SJSA1 (cell line): ENCODE measurements at regions not wholly inside any gene's neighbourhood (a gene's known extent, or its start where the extent isn't known, plus 50 kb on each side); places are given as distances from the start of the nearest gene placed in this dataset.
A peak's percentile ranks its signal among the peaks of the same experiment; 100 is the strongest.
"Not testable (repeated sequence)": the region's sequence is repeated elsewhere in the genome, so short reads cannot be mapped to it uniquely, and the experiment has no call there.

ENCODE experiments used
- DNase-seq, 2 experiments: peaks; one replicate each; pipeline ENCODE4 v3.0.0-alpha.2; 2015 to 2020; ENCODE audit warnings: low spot score in 2 of 2, low read depth in 1 of 2
- H3K27ac ChIP-seq: fragments of 250-450 bp; sonication (Bioruptor Pico); 2 replicates; pipeline ENCODE4 v1.5.1; 2020; ENCODE audit warnings: mild to moderate bottlenecking, moderate library complexity
- H3K27me3 ChIP-seq: fragments of 250-450 bp; sonication (Bioruptor Pico); replicated peaks from 2 replicates; pipeline ENCODE4 v1.5.1; 2020; ENCODE audit warnings: mild to moderate bottlenecking, moderate library complexity
- H3K36me3 ChIP-seq: fragments of 250-450 bp; sonication (Bioruptor Pico); 2 replicates; pipeline ENCODE4 v1.5.1; 2020; ENCODE audit warnings: mild to moderate bottlenecking
- H3K4me1 ChIP-seq: fragments of 250-450 bp; sonication (Bioruptor Pico); replicated peaks from 2 replicates; pipeline ENCODE4 v1.6.1; 2021; ENCODE audit warnings: mild to moderate bottlenecking
- H3K4me3 ChIP-seq: fragments of 250-450 bp; sonication (Bioruptor Pico); 2 replicates; pipeline ENCODE4 v1.5.1; 2020; ENCODE audit warnings: mild to moderate bottlenecking
- H3K9me3 ChIP-seq: fragments of 250-450 bp; sonication (Bioruptor Pico); replicated peaks from 2 replicates; pipeline ENCODE4 v1.5.1; 2020; ENCODE audit warnings: mild to moderate bottlenecking

- not testable (repeated sequence) for H3K36me3 ChIP-seq, H3K27me3 ChIP-seq, DNase-seq, H3K4me3 ChIP-seq, H3K4me1 ChIP-seq, H3K9me3 ChIP-seq, H3K27ac ChIP-seq
Measured at GRCh38 chr1:14291182-14291581, 307.3 kb upstream of the KAZN start.

GRCh38 chr1:14292520-14292919 lies 306.0 kb upstream of the KAZN start:
- no peaks in the 10 kb centered on the region for H3K4me1 ChIP-seq
- no peaks in the 10 kb centered on the region for H3K27me3 ChIP-seq
- DNase-seq = no peak
- H3K9me3 ChIP-seq = no peaks in the 10 kb centered on the region
- no peak overlapping the region for H3K27ac ChIP-seq
- no peaks in the 10 kb centered on the region for H3K36me3 ChIP-seq
- H3K4me3 ChIP-seq = no peak overlapping the region

GRCh38 chr1:14294006-14294405 lies 304.5 kb upstream of the KAZN start:
- Histone ChIP-seq H3K4me1 (no peaks in the 10 kb centered on the region), H3K27me3 (no peaks in the 10 kb centered on the region; the same call in 1 of the 2 replicates), H3K9me3 (no peaks in the 10 kb centered on the region), H3K36me3 (no peaks in the 10 kb centered on the region), H3K4me3 (no peak overlapping the region), H3K27ac (no peak overlapping the region)
- DNase-seq = no peak

GRCh38 chr1:14294860-14295536 lies 303.5 kb upstream of the KAZN start:
- Histone ChIP-seq H3K4me1 (no peaks in the 10 kb centered on the region), H3K27me3 (no peaks in the 10 kb centered on the region; the same call in 1 of the 2 replicates), H3K36me3 (no peaks in the 10 kb centered on the region), H3K9me3 (no peaks in the 10 kb centered on the region), H3K4me3 (no peak overlapping the region), H3K27ac (no peak overlapping the region)
- no peak for DNase-seq

- Histone ChIP-seq H3K4me3 (no peak overlapping the region), H3K27ac (no peak overlapping the region), H3K27me3 (no peaks in the 10 kb centered on the region; the same call in 1 of the 2 replicates), H3K36me3 (no peaks in the 10 kb centered on the region), H3K9me3 (no peaks in the 10 kb centered on the region), H3K4me1 (no peaks in the 10 kb centered on the region)
- peak in 1 of 2 experiments; percentile 7 for DNase-seq
Measured at GRCh38 chr1:14296795-14297194, 301.7 kb upstream of the KAZN start.

GRCh38 chr1:14297356-14297755 lies 301.1 kb upstream of the KAZN start:
- Histone ChIP-seq H3K4me1 (no peaks in the 10 kb centered on the region), H3K27ac (no peak overlapping the region), H3K36me3 (no peaks in the 10 kb centered on the region), H3K4me3 (no peak overlapping the region), H3K9me3 (no peaks in the 10 kb centered on the region), H3K27me3 (no peaks in the 10 kb centered on the region; the same call in 1 of the 2 replicates)
- no peak for DNase-seq

GRCh38 chr1:14298806-14299205 lies 299.7 kb upstream of the KAZN start:
- no peak overlapping the region for H3K4me3 ChIP-seq
- H3K36me3 ChIP-seq = no peaks in the 10 kb centered on the region
- no peaks in the 10 kb centered on the region for H3K4me1 ChIP-seq
- no peak overlapping the region for H3K27ac ChIP-seq
- H3K27me3 ChIP-seq = no peaks in the 10 kb centered on the region; the same call in 1 of the 2 replicates
- DNase-seq = no peak
- no peaks in the 10 kb centered on the region for H3K9me3 ChIP-seq

- no peak overlapping the region for H3K27ac ChIP-seq
- no peaks in the 10 kb centered on the region for H3K9me3 ChIP-seq
- DNase-seq = no peak
- H3K36me3 ChIP-seq = no peaks in the 10 kb centered on the region
- H3K4me1 ChIP-seq = no peaks in the 10 kb centered on the region
- no peak overlapping the region for H3K4me3 ChIP-seq
- H3K27me3 ChIP-seq = no peaks in the 10 kb centered on the region; the same call in 1 of the 2 replicates
Measured at GRCh38 chr1:14300991-14301703, 297.3 kb upstream of the KAZN start.

GRCh38 chr1:14301704-14302024 lies 296.8 kb upstream of the KAZN start:
- H3K4me3 ChIP-seq = no peak overlapping the region
- H3K36me3 ChIP-seq = no peaks in the 10 kb centered on the region
- H3K9me3 ChIP-seq = no peaks in the 10 kb centered on the region
- DNase-seq = no peak
- H3K4me1 ChIP-seq = no peaks in the 10 kb centered on the region
- no peaks in the 10 kb centered on the region; the same call in 1 of the 2 replicates for H3K27me3 ChIP-seq
- H3K27ac ChIP-seq = no peak overlapping the region

- Histone ChIP-seq H3K4me1 (no peaks in the 10 kb centered on the region), H3K27ac (no peak overlapping the region), H3K36me3 (no peaks in the 10 kb centered on the region), H3K9me3 (no peaks in the 10 kb centered on the region), H3K27me3 (no peaks in the 10 kb centered on the region; the same call in 1 of the 2 replicates), H3K4me3 (no peak overlapping the region)
- no peak for DNase-seq
Measured at GRCh38 chr1:14302025-14302424, 296.5 kb upstream of the KAZN start.

- no peaks in the 10 kb centered on the region for H3K4me1 ChIP-seq
- DNase-seq = no peak
- no peaks in the 10 kb centered on the region for H3K36me3 ChIP-seq
- H3K4me3 ChIP-seq = no peak overlapping the region
- H3K9me3 ChIP-seq = no peaks in the 10 kb centered on the region
- no peak overlapping the region for H3K27ac ChIP-seq
- no peaks in the 10 kb centered on the region; the same call in 1 of the 2 replicates for H3K27me3 ChIP-seq
Measured at GRCh38 chr1:14303011-14303410, 295.5 kb upstream of the KAZN start.

- Histone ChIP-seq H3K4me1 (no peaks in the 10 kb centered on the region), H3K36me3 (no peaks in the 10 kb centered on the region), H3K27ac (no peak overlapping the region), H3K4me3 (no peak overlapping the region), H3K27me3 (no peaks in the 10 kb centered on the region), H3K9me3 (no peaks in the 10 kb centered on the region)
- DNase-seq = no peak
Measured at GRCh38 chr1:14304381-14304865, 294.1 kb upstream of the KAZN start.

GRCh38 chr1:14308460-14308859 lies 290.0 kb upstream of the KAZN start:
- Histone ChIP-seq H3K4me3 (no peak overlapping the region), H3K27me3 (no peaks in the 10 kb centered on the region), H3K27ac (no peak overlapping the region), H3K9me3 (no peaks in the 10 kb centered on the region), H3K4me1 (no peaks in the 10 kb centered on the region), H3K36me3 (no peaks in the 10 kb centered on the region)
- DNase-seq = no peak

GRCh38 chr1:14309984-14310383 lies 288.5 kb upstream of the KAZN start:
- no peak for DNase-seq
- Histone ChIP-seq H3K4me1 (no peaks in the 10 kb centered on the region), H3K36me3 (no peaks in the 10 kb centered on the region), H3K9me3 (no peaks in the 10 kb centered on the region), H3K27ac (no peak overlapping the region), H3K27me3 (no peaks in the 10 kb centered on the region), H3K4me3 (no peak overlapping the region)
